Body of pancreas (tissue), 4 donors: ENCODE measurements at regions not wholly inside any gene's neighbourhood (a gene's known extent, or its start where the extent isn't known, plus 50 kb on each side); places are given as distances from the start of the nearest gene placed in this dataset.

ENCODE experiments used
- ATAC-seq: fragments of 150-250 bp; one replicate; pipeline ENCODE4 v1.9.1; 2016
- DNase-seq, 4 donors: peaks; one replicate each; pipeline ENCODE4 v3.0.0-alpha.2; 2019
- H3K27ac ChIP-seq, 4 donors: fragments of 200-600 bp; sonication (generic); 1 replicate in 3 of 4; 2 replicates in 1 of 4; pipeline versions ENCODE4 v1.5.1 to v1.6.1; 2016 to 2019; ENCODE audit warnings: mild to moderate bottlenecking in 1 of 4, mixed read lengths in 1 of 4, moderate library complexity in 1 of 4
- H3K27me3 ChIP-seq, 2 donors: fragments of 200-600 bp; sonication (generic); one replicate each; pipeline ENCODE4 v1.6.0; 2016; ENCODE audit warnings: mild to moderate bottlenecking in 1 of 2
- H3K36me3 ChIP-seq, 2 donors: fragments of 200-600 bp; sonication (generic); replicated peaks in 1 of 2; 2 replicates each; pipeline ENCODE4 v1.5.1; 2016; ENCODE audit warnings: low read depth in 2 of 2; ENCODE audit not compliant: insufficient read depth in 1 of 2
- H3K4me1 ChIP-seq: fragments of 200-600 bp; sonication (generic); one replicate; pipeline ENCODE4 v1.6.0; 2016
- H3K4me3 ChIP-seq, 2 donors: fragments of 200-600 bp; sonication (generic); 1 replicate in 1 of 2; 2 replicates in 1 of 2; pipeline ENCODE4 v1.5.1; 2016 to 2019
- H3K9me3 ChIP-seq, 3 donors: fragments of 200-600 bp; sonication (generic); 1 replicate in 2 of 3; 2 replicates in 1 of 3; pipeline ENCODE4 v1.5.1; 2016
- POLR2A ChIP-seq, 3 donors: fragments of 450-650 bp; IDR thresholded peaks; one replicate each; pipeline ENCODE4 v1.6.1; 2016; ENCODE audit warnings: antibody characterized with exemption in 3 of 3, mild to moderate bottlenecking in 2 of 3
- WGBS, 2 donors: methylation state at CpG; one replicate each; pipeline ENCODE4 v1.1.5; 2017; 5-methylcytosine and 5-hydroxymethylcytosine counted together
- intact Hi-C: fragments of 100-400 bp; cut with DNase I; formaldehyde crosslinking; loops from one replicate; pipeline ENCODE4 v1.15.1; 2023
- TF ChIP-seq, protein P1 (sequence below), 7 experiments: fragments of 450-650 bp in 4 of 7; fragments of 200-600 bp in 3 of 7; sonication (generic) in 3 of 7; IDR thresholded peaks; one replicate each; pipeline ENCODE4 v1.5.1; 2016 to 2019; ENCODE audit warnings: antibody characterized with exemption in 7 of 7

DNA sequence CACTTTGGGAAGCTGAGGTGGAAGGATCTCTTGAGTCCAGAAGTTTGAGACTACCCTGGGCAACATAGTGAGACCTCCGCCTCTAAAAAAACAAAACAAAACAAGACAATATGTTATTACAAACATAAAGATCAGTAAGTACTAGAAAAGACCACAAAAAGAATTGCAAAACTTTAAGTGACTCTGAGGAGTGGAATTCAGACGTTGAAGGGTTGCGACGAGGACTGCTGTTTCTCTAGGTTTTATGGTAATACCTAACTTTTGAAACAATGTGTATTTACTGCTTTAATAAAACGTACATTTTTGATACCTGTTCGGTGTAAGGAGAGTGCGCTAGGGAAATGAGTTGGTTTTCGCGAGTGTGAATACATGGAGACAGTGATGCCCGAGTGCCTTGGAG lies 250.4 kb downstream of the GATA3 start:
- intact Hi-C loops, result no loop called here
- H3K4me3 ChIP-seq, result no peak overlapping the region
- 74 to 76% methylated on average over 10 of the region's 10 CpGs for WGBS, 2 donors
- no peak for TF ChIP-seq POLR2A (IDR thresholded peaks at IDR 0.05)
- TF ChIP-seq, protein P1, sequence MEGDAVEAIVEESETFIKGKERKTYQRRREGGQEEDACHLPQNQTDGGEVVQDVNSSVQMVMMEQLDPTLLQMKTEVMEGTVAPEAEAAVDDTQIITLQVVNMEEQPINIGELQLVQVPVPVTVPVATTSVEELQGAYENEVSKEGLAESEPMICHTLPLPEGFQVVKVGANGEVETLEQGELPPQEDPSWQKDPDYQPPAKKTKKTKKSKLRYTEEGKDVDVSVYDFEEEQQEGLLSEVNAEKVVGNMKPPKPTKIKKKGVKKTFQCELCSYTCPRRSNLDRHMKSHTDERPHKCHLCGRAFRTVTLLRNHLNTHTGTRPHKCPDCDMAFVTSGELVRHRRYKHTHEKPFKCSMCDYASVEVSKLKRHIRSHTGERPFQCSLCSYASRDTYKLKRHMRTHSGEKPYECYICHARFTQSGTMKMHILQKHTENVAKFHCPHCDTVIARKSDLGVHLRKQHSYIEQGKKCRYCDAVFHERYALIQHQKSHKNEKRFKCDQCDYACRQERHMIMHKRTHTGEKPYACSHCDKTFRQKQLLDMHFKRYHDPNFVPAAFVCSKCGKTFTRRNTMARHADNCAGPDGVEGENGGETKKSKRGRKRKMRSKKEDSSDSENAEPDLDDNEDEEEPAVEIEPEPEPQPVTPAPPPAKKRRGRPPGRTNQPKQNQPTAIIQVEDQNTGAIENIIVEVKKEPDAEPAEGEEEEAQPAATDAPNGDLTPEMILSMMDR (IDR thresholded peaks at IDR 0.05), result no peak
- no peak for ATAC-seq
- H3K36me3 ChIP-seq, result no peaks in the 10 kb centered on the region
- no peak for DNase-seq
- no peaks in the 10 kb centered on the region for H3K9me3 ChIP-seq
- no peaks in the 10 kb centered on the region for H3K4me1 ChIP-seq
- H3K27me3 ChIP-seq, result no peaks in the 10 kb centered on the region
- H3K27ac ChIP-seq, result no peak overlapping the region

DNA sequence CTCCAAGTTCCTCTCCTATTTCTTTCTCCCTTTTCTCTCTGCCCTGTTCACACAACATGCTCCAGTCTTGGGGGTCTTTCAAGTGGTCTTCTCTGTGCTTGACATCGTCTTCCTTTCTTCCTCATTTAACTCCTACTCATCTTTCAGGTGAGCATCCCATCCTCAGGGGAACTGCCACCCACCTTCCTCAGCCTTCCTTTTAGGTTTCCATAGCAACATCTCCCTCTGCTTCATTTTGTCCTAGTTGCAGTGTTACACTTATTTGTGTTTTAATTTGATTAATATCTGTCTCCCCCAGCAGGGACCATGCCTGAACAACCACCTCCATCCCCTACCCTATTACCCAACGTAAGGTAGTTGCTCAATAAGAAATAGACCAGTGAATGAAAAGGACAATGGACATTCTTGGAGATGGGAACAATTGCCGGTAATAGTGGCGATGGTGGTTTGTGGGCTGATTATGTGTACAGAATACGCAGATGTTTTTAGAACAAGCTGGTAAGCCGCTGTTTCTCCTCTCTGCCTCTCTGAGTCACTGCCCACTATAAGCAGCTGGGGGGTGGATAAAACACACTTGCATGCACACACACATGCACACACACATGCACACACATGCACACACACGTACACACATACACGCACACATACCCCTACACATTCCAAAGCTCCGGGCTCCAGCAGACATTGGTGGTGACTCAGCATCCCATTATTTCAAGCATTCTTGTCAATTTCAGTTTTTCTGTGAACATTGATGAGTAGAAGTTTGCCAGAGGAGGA lies 251.6 kb downstream of the GATA3 start:
- no peak for DNase-seq
- ATAC-seq, result no peak
- H3K4me1 ChIP-seq, result no peaks in the 10 kb centered on the region
- no peaks in the 10 kb centered on the region for H3K27me3 ChIP-seq
- no peak overlapping the region for H3K4me3 ChIP-seq
- no peak for TF ChIP-seq POLR2A (IDR thresholded peaks at IDR 0.05)
- TF ChIP-seq, protein P1 (IDR thresholded peaks at IDR 0.05), result no peak
- intact Hi-C loops, result no loop called here
- H3K36me3 ChIP-seq, result no peaks in the 10 kb centered on the region
- WGBS, 2 donors, result 62 to 72% methylated on average over 9 of the region's 9 CpGs
- no peaks in the 10 kb centered on the region for H3K9me3 ChIP-seq
- H3K27ac ChIP-seq, result no peak overlapping the region

DNA sequence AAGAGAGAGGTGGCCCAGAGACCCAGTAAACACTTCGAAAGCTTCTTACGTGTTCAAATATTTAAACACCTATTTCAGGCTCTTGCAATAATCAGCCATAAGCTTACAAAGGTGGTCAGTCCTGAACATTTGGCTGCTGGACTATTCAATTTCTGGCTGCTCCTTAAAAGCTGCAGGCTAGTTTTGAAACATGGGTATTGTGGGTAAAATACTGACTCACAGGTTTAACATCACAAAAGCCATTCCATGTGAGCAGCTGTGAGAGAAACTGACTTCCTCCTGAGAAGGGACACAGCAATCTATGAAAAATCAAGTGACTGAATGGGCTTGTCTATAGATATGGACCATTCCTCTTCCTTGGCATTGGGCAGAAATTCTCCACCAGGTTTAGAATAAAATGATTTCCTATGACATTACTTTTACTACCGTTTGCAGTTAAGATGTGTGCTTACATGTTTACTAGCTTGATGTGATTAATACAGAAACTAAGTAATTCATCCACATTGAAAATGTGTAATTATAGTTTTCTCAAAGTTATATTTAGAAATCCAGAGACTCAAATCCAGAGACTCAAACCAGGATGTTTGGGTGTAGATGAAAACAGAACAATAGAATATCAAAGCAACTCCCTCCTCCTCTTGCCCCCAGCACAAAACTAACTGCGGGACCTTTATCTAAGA lies 252.3 kb downstream of the GATA3 start:
- WGBS, 2 donors, result 50 to 64% methylated on average over 4 of the region's 4 CpGs

DNA sequence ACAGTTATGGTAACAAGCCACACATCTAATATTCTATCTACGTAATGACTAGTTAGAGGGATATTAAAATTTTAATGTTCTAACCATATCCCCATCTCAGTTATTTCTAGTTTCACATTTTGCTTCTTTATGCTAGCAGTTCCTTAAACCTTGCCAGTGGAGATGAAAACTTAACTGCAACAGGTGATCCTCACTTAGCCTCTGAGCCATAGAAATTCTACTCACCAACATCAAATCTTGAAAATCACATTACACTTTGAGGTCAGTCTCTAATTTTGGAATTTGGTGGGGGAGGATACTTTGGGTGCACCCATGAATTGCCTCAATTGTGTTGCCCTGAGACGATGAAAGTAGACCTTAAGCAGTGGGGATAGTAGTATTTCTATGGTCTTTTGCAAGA lies 256.4 kb downstream of the GATA3 start:
- 26 to 43% methylated on average over 2 of the region's 2 CpGs for WGBS, 2 donors
- DNase-seq, result no peak
- no peak for ATAC-seq
- H3K27me3 ChIP-seq, result no peaks in the 10 kb centered on the region
- no peak overlapping the region for H3K27ac ChIP-seq
- no peaks in the 10 kb centered on the region for H3K4me1 ChIP-seq
- no peak overlapping the region for H3K4me3 ChIP-seq
- TF ChIP-seq, protein P1 (IDR thresholded peaks at IDR 0.05), result no peak
- TF ChIP-seq POLR2A (IDR thresholded peaks at IDR 0.05), result no peak
- H3K9me3 ChIP-seq, result no peaks in the 10 kb centered on the region
- no peaks in the 10 kb centered on the region for H3K36me3 ChIP-seq
- intact Hi-C loops, result no loop called here

More for the DNA sequence above, 252.3 kb downstream of the GATA3 start:
- DNase-seq, result no peak
- ATAC-seq, result no peak
- TF ChIP-seq POLR2A (IDR thresholded peaks at IDR 0.05), result no peak
- TF ChIP-seq, protein P1 (IDR thresholded peaks at IDR 0.05), result no peak
- H3K36me3 ChIP-seq, result no peaks in the 10 kb centered on the region
- H3K27ac ChIP-seq, result no peak overlapping the region
- no peak overlapping the region for H3K4me3 ChIP-seq
- H3K9me3 ChIP-seq, result no peaks in the 10 kb centered on the region
- no peaks in the 10 kb centered on the region for H3K4me1 ChIP-seq
- no peaks in the 10 kb centered on the region for H3K27me3 ChIP-seq
- intact Hi-C loops, result no loop called here
